Left lung (tissue), 4 donors: ENCODE measurements at regions not wholly inside any gene's neighbourhood (a gene's known extent, or its start where the extent isn't known, plus 50 kb on each side); places are given as distances from the start of the nearest gene placed in this dataset.

Experiments
- ATAC-seq: fragments of 200-7000 bp; cut with Tn5 transposase; one replicate; pipeline ENCODE4 v1.9.1; 2020; ENCODE audit warnings: moderate library complexity
- DNase-seq, 4 donors: peaks; one replicate each; pipeline ENCODE4 v3.0.0-alpha.2; 2013 to 2020
- H3K27ac ChIP-seq, 2 donors: fragments of 200-600 bp; sonication (generic) in 1 of 2; one replicate each; pipeline versions ENCODE4 v1.5.0 to v1.8.0; 2020 to 2021
- H3K27me3 ChIP-seq, 2 donors: fragments of 200-600 bp; sonication (generic) in 1 of 2; one replicate each; pipeline versions ENCODE4 v1.5.0 to v1.8.0; 2020 to 2021
- H3K36me3 ChIP-seq, 2 donors: fragments of 200-600 bp; sonication (generic) in 1 of 2; one replicate each; pipeline versions ENCODE4 v1.5.0 to v1.8.0; 2020 to 2021
- H3K4me1 ChIP-seq, 2 donors: fragments of 200-600 bp; one replicate each; pipeline ENCODE4 v1.8.0; 2021
- H3K4me3 ChIP-seq, 2 donors: fragments of 200-600 bp; sonication (generic) in 1 of 2; one replicate each; pipeline versions ENCODE4 v1.5.0 to v1.8.0; 2020 to 2021; ENCODE audit warnings: mild to moderate bottlenecking in 1 of 2
- H3K9me3 ChIP-seq, 2 donors: fragments of 200-600 bp; sonication (generic) in 1 of 2; one replicate each; pipeline versions ENCODE4 v1.5.0 to v1.8.0; 2020 to 2021
- intact Hi-C, 2 donors: fragments of 100-400 bp; cut with DNase I; formaldehyde crosslinking; loops; one replicate each; pipeline versions ENCODE4 v1.11.2 to v1.14.2; 2022
- TF ChIP-seq, protein P1 (sequence below), 2 donors: fragments of 200-600 bp; sonication (generic) in 1 of 2; IDR thresholded peaks; one replicate each; pipeline versions ENCODE4 v1.5.0 to v1.8.0; 2021; ENCODE audit warnings: antibody characterized with exemption in 2 of 2
- donor health status: DM: no; HTN: yes; CAD: no.
- donor health status: DM: no; HTN: no; CAD: no.

DNA sequence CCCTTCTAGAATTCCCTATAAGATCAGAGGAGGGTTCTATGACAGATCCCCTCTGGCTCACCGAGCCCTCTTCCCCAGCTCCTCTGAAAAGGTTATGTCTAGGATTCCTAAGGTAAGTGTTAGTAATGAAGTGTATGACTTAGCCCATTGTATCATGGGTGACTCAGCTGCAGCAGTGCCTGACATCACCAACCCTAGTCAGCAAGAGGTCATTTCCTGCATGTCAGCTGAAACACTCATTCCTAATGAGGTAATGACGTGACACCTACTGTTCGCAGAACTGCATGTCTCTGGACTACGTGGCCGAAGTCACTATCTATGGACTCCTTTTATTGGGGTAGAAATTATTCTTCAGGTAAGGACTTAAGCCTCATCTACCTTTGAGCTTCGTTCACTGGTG, 196.1 kb upstream of the MYT1L start:
- Histone ChIP-seq H3K9me3 (no peaks in the 10 kb centered on the region), H3K4me3 (no peak overlapping the region), H3K36me3 (no peaks in the 10 kb centered on the region), H3K27me3 (no peaks in the 10 kb centered on the region), H3K4me1 (no peaks in the 10 kb centered on the region), H3K27ac (no peak overlapping the region)
- no peak for DNase-seq
- TF ChIP-seq, protein P1, sequence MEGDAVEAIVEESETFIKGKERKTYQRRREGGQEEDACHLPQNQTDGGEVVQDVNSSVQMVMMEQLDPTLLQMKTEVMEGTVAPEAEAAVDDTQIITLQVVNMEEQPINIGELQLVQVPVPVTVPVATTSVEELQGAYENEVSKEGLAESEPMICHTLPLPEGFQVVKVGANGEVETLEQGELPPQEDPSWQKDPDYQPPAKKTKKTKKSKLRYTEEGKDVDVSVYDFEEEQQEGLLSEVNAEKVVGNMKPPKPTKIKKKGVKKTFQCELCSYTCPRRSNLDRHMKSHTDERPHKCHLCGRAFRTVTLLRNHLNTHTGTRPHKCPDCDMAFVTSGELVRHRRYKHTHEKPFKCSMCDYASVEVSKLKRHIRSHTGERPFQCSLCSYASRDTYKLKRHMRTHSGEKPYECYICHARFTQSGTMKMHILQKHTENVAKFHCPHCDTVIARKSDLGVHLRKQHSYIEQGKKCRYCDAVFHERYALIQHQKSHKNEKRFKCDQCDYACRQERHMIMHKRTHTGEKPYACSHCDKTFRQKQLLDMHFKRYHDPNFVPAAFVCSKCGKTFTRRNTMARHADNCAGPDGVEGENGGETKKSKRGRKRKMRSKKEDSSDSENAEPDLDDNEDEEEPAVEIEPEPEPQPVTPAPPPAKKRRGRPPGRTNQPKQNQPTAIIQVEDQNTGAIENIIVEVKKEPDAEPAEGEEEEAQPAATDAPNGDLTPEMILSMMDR (IDR thresholded peaks at IDR 0.05): no peak
- ATAC-seq: no peak
- intact Hi-C loops: no loop called here

DNA sequence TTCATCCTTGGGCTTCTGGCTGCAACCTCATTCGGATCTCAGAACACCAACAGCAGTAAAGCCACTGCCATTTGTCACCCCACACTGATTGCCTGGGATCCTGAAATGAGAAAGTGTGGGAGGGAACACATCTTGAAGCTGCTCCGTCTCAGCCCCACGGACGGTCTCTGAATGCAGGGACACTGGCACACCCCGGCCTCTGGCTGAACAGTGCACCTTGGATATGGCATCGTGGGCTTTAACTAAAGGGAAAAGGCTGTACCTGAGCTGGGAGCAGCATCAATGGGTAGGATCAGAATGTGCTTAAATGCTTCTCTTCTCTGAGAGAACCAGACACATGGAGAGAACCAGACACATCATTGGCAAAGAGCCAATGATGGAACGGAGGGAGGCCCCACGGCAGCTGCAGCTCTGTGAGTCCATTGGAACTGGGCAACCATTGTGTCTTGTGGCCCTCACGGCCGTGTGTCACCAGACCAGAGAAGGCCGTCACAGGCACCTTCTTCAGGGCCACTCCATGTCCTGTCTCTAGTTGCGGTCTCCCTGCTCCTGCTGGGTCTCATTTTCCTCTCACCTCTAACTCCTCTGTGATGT, 193.4 kb upstream of the MYT1L start:
- Histone ChIP-seq H3K4me3 (no peak overlapping the region), H3K27me3 (peaks cover 0 to 6% of the 10 kb centered on the region in 2 donors), H3K27ac (no peak overlapping the region), H3K9me3 (no peaks in the 10 kb centered on the region), H3K4me1 (no peaks in the 10 kb centered on the region), H3K36me3 (no peaks in the 10 kb centered on the region)
- ATAC-seq (no peak), DNase-seq (peak in 1 of 4 donors; percentile 60)
- TF ChIP-seq, protein P1 (IDR thresholded peaks at IDR 0.05): no peak
- intact Hi-C loops: no loop called here

- H3K4me1 ChIP-seq: no peaks in the 10 kb centered on the region
- TF ChIP-seq, protein P1 (IDR thresholded peaks at IDR 0.05): no peak
- intact Hi-C loops: no loop called here
- H3K4me3 ChIP-seq: no peak overlapping the region
- peaks cover 0 to 6% of the 10 kb centered on the region in 2 donors for H3K27me3 ChIP-seq
- peak in 1 of 4 donors; percentile 10 for DNase-seq
- no peak for ATAC-seq
- no peaks in the 10 kb centered on the region for H3K36me3 ChIP-seq
- no peak overlapping the region for H3K27ac ChIP-seq
- H3K9me3 ChIP-seq: no peaks in the 10 kb centered on the region
Observed at GRCh38 chr2:2523461-2524347, 192.6 kb upstream of the MYT1L start.

DNA sequence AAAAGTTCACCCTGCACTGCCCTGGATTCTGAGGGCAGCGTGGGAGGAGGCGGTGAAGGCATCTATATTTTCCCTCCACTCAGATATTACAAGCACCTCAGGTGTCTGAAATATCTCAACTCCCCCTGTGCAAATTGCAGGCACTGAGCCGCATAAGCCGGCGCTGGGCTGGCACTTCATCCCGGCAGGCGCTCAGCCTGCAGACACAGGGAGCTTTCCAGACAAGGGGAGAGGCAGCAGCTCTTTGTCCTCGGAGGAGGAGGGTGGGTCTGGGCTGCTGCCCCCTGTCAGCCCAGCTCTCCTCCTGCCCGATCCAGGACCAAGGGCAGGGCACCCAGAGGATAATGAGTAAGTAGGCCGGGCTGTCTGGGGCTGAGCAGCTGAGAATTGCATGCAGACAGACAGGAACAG, 189.3 kb upstream of the MYT1L start:
- no peak for ATAC-seq

GRCh38 chr2:2519381-2519780, 188.3 kb upstream of the MYT1L start:
- H3K9me3 ChIP-seq: no peaks in the 10 kb centered on the region
- no peaks in the 10 kb centered on the region for H3K4me1 ChIP-seq
- no peak overlapping the region for H3K4me3 ChIP-seq
- TF ChIP-seq, protein P1 (IDR thresholded peaks at IDR 0.05): no peak
- H3K27me3 ChIP-seq: peaks cover 0 to 19% of the 10 kb centered on the region in 2 donors
- DNase-seq (no peak), ATAC-seq (no peak)
- H3K27ac ChIP-seq: no peak overlapping the region
- intact Hi-C loops: no loop called here
- H3K36me3 ChIP-seq: no peaks in the 10 kb centered on the region

More for the DNA sequence above, 189.3 kb upstream of the MYT1L start:
- Histone ChIP-seq H3K4me1 (no peaks in the 10 kb centered on the region), H3K27ac (no peak overlapping the region), H3K36me3 (no peaks in the 10 kb centered on the region), H3K9me3 (no peaks in the 10 kb centered on the region), H3K27me3 (peaks cover 0 to 19% of the 10 kb centered on the region in 2 donors), H3K4me3 (no peak overlapping the region)
- intact Hi-C loops: no loop called here
- TF ChIP-seq, protein P1 (IDR thresholded peaks at IDR 0.05): no peak
- no peak for DNase-seq
